Ammon's horn (tissue), 1 donor: ENCODE measurements at regions not wholly inside any gene's neighbourhood (a gene's known extent, or its start where the extent isn't known, plus 50 kb on each side); places are given as distances from the start of the nearest gene placed in this dataset.
A peak's percentile ranks its signal among the peaks of the same experiment; 100 is the strongest.
"Not testable (repeated sequence)": the region's sequence is repeated elsewhere in the genome, so short reads cannot be mapped to it uniquely, and the experiment has no call there.

Source experiments
- DNase-seq: peaks from one replicate; pipeline ENCODE4 v3.0.0-alpha.2; 2016; ENCODE audit warnings: low spot score

GRCh38 chr16:80915079-80915450 is 91.6 kb downstream of the CMC2 start:
- no peak for DNase-seq

- no peak for DNase-seq
These were observed 92.2 kb downstream of the CMC2 start for GRCh38 chr16:80914379-80915078.

GRCh38 chr16:80913397-80913796 is 93.3 kb downstream of the CMC2 start:
- no peak for DNase-seq

- DNase-seq: no peak
These were observed 94.0 kb downstream of the CMC2 start for GRCh38 chr16:80912651-80913050.

- DNase-seq: no peak
These were observed 96.3 kb downstream of the CMC2 start for GRCh38 chr16:80910434-80910833.

- no peak for DNase-seq
These were observed 97.0 kb downstream of the CMC2 start for GRCh38 chr16:80909720-80910119.

GRCh38 chr16:80906169-80906568 is 100.5 kb downstream of the CMC2 start:
- DNase-seq: not testable (repeated sequence)

- DNase-seq: no peak
These were observed 99.2 kb upstream of the CDYL2 start for GRCh38 chr16:80903616-80904015.

GRCh38 chr16:80902306-80903110 is 98.1 kb upstream of the CDYL2 start:
- no peak for DNase-seq

GRCh38 chr16:80900593-80900954 is 96.2 kb upstream of the CDYL2 start:
- no peak for DNase-seq

- DNase-seq: peak; percentile 63
These were observed 95.6 kb upstream of the CDYL2 start for GRCh38 chr16:80899809-80900592.

GRCh38 chr16:80896776-80897175 is 92.4 kb upstream of the CDYL2 start:
- no peak for DNase-seq

- DNase-seq: no peak
These were observed 89.7 kb upstream of the CDYL2 start for GRCh38 chr16:80894091-80894490.

- no peak for DNase-seq
These were observed 89.3 kb upstream of the CDYL2 start for GRCh38 chr16:80893686-80894085.

GRCh38 chr16:80892395-80892794 is 88.0 kb upstream of the CDYL2 start:
- not testable (repeated sequence) for DNase-seq

GRCh38 chr16:80889779-80890359 is 85.5 kb upstream of the CDYL2 start:
- DNase-seq: no peak

- no peak for DNase-seq
These were observed 82.7 kb upstream of the CDYL2 start for GRCh38 chr16:80887062-80887461.

GRCh38 chr16:80883816-80884215 is 79.4 kb upstream of the CDYL2 start:
- DNase-seq: no peak

- DNase-seq: no peak
These were observed 78.8 kb upstream of the CDYL2 start for GRCh38 chr16:80883159-80883642.

GRCh38 chr16:80875616-80876015 is 71.2 kb upstream of the CDYL2 start:
- no peak for DNase-seq

GRCh38 chr16:80874925-80875324 is 70.5 kb upstream of the CDYL2 start:
- DNase-seq: no peak

GRCh38 chr16:80862160-80862705 is 57.8 kb upstream of the CDYL2 start:
- no peak for DNase-seq
